Forelimb muscle (tissue), 1 donor: ENCODE measurements at regions not wholly inside any gene's neighbourhood (a gene's known extent, or its start where the extent isn't known, plus 50 kb on each side); places are given as distances from the start of the nearest gene placed in this dataset.
"Not testable (repeated sequence)": the region's sequence is repeated elsewhere in the genome, so short reads cannot be mapped to it uniquely, and the experiment has no call there.

Source experiments
- DNase-seq: peaks from one replicate; pipeline ENCODE4 v3.0.0-alpha.2; 2013; ENCODE audit warnings: low read depth

DNA sequence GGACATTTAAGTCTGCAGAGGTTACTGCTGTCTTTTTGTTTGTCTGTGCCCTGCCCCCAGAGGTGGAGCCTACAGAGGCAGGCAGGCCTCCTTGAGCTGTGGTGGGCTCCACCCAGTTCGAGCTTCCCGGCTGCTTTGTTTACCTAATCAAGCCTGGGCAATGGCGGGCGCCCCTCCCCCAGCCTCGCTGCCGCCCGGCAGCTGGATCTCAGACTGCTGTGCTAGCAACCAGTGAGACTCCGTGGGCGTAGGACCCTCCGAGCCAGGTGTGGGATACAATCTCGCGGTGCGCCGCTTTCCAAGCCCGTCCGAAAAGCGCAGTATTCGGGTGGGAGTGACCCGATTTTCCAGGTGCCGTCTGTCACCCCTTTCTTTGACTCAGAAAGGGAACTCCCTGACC lies 198.4 kb upstream of the FERMT1 start:
- not testable (repeated sequence) for DNase-seq

GRCh38 chr20:6311841-6312655 lies 189.2 kb upstream of the FERMT1 start:
- no peak for DNase-seq

- no peak for DNase-seq
These were observed 188.3 kb upstream of the FERMT1 start for GRCh38 chr20:6311097-6311496.

DNA sequence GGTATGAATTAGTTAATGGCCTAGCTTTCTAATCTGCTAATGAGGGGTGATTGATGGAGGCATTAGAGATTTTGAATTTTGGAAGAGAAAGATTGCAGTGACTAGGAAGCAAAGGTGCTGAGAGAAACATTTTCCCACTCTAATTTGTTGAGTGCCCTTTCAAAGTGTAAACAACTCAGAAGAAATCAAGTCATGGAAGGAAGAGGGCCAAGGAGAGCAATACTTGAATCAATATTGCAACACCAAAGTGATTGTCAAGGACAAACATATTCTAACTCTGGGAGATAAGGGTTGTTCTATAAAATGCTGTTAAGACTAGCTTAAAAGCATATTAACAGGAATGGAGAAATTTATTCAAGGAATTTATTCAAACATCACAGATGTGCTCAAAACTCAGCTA lies 182.7 kb upstream of the FERMT1 start:
- no peak for DNase-seq

DNA sequence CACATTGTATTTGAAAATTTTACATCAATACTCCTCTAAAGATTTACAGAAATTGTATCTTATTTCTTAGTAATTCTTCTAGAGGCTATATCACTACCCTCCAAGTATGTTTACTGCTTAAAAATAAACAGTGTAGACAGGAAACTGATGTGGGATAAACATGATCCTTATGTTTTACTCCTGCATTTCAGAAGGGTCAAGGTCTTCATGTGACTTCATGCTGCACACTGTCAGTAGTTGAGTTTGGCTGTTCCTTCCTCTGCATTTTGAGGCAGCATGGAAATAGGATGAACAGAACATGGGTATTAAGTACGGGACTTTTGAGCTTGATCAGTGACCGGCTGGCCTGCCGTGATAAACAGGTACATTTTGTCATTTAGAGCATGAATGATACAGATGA lies 179.2 kb upstream of the FERMT1 start:
- DNase-seq: no peak

GRCh38 chr20:6299456-6299855 lies 176.6 kb upstream of the FERMT1 start:
- DNase-seq: no peak

DNA sequence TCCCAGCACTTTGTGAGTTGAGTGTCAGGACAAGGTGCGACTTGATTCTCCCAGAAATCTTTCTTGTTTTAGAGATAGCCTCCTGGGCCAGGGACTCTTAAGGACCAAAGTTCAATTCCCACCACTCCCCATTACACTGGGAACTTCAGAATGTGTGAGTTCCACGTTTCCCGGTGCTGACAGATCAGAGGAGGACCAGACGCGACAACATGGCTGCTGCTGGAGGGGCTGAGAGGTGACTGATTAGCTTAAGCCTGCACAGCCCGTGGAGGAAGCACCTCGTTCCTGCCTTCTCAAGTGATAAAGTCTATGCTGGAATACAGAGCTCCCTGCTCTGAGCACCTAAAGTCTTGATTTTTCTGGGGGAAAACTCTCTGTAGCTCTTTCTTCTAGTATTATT lies 175.2 kb upstream of the FERMT1 start:
- DNase-seq: no peak

DNA sequence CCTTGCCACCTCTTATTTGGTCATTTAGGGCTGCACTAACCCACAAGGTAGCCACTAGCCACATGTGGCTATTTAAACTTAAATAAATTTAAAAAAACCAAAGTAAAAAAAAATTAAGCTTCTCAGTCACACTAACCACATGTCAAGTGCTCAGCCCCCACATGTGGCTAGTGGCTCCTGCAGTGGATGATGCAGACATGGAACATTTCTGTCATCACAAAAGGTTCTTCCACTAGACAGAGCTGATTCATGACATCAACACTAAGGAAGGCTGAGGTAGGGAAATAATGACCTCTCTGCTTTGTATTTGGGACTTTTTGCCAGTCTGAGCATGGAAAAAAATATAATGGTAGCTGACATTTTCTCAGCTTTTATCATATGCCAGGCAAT lies 173.0 kb upstream of the FERMT1 start:
- no peak for DNase-seq

- DNase-seq: no peak
These were observed 172.5 kb upstream of the FERMT1 start for GRCh38 chr20:6295127-6295866.

DNA sequence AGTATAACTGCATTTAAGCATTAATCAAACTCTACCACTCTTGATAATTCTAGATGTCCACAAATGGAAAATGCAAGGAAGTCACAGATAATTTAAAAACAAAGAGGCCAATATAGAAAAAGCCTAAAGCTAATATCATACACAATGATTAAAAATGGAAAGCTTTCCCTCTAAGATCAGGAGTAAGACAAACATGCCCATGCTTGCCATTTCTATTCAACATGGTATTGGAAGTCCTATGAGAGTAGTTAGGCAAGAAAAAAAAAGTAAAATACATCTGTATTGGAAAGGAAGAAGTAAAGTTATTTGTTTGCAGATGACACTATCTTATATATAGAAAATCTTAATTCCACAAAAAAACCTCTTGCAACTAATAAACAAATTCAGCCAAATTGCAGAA lies 164.6 kb upstream of the FERMT1 start:
- DNase-seq: no peak

GRCh38 chr20:6282642-6283041 lies 159.8 kb upstream of the FERMT1 start:
- no peak for DNase-seq

GRCh38 chr20:6277661-6278240 lies 154.9 kb upstream of the FERMT1 start:
- no peak for DNase-seq

- DNase-seq: not testable (repeated sequence)
These were observed 147.6 kb upstream of the FERMT1 start for GRCh38 chr20:6270404-6270803.

DNA sequence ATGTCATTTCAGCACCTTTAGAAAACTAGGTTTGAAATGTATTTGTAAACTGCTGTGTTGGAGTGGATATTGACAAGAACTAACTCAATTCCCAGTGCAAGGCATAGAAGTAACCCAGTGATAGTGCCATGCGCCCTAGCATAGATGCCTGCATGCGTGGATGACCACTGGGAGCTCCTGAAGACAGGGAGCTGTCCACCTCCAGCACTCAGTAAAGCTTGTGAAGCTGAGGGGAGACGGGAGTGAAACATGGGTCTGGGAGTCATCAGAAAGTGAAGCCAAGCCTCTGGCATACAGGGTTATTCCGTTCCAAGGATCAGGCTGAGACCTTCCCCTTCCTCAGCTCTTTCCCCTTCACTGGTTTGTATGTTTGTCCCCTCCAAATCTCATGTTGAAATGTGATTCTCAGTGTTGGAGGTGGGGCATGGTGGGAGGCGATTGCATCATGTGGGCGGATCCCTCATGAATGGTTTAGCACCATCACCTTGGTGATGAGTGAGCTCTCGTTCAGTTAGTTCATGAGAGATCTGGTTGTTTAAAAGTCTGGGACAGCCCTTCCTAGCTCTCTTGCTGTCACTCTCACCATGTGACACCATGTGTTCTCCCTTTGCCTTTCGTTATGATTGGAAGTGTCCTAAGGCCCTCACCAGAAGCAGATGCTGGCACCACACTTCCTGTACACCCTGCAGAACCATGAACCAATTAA lies 146.5 kb upstream of the FERMT1 start:
- DNase-seq: no peak

DNA sequence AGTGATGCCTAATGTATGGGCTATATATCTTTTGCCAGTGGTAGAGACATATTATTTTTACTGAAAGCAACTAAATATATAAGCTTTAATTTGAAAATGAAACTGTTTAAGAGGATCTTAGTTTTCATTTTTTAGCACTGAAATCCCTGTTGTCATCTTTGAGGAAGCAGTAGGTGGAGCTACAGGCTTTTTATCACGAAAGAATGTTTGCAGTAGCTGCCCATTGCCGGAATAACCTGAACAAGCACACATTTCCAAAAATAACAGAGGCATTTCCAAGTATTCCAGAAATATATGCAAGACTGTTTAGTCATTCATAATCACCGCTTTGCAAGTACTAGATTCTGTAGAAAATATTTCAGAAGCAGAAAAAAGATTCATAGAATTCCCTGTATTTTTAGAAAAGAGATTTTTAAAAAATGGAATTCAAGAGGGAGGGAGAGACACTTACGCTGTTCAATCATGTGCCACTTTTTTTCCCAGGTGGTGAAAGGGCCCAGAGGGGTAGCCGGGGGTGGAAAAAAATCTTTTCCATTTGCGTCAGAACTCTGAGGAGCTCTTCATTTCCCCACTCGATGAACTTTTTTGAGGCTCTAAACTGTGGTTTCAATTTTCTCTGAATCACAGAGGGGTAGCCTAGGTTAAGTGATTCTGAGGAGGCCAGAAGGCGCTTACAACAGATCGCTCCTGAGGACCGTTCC lies 142.5 kb upstream of the FERMT1 start:
- DNase-seq: peak; percentile 31

GRCh38 chr20:6253396-6253795 lies 130.6 kb upstream of the FERMT1 start:
- DNase-seq: no peak

DNA sequence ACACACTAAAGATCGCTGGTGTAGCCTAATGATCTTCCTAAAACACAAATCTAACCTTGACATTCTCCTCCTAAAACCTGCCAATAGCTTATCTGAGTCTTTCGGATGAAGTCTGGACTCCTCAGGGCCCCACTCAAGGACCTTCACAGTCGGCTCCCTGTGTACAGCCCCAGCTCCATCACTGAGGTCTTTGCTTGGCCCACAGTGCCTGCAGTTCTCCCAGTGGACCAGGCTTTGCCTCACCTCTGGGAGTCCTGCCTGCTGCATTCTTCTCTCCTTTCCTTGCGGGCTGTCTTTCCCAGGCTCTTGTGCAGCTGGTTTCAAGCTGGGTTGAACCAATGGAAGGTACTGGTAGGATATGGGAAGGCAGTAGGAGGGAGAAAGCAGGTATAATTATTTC lies 122.6 kb upstream of the FERMT1 start:
- DNase-seq: no peak

- DNase-seq: no peak
These were observed 118.8 kb upstream of the FERMT1 start for GRCh38 chr20:6241591-6241990.

DNA sequence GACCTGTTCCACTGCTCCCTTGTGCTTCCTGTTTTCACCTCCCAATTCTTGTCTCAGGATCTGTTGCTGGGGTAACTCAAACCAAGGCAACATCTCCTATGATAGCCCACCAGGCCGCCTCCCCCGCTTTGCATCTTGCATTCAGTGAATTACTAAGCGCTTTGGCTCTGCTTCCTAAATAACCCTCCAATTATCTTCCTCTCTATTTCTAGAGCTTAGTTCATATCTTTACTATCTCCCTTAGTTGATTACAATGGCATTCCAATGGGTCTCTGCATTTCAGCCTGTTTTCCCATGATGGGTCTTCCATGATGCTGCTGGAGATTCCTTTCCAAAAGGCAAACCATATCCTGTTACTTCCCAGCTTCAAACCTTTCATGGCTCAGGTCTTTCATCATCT lies 117.2 kb upstream of the FERMT1 start:
- no peak for DNase-seq

DNA sequence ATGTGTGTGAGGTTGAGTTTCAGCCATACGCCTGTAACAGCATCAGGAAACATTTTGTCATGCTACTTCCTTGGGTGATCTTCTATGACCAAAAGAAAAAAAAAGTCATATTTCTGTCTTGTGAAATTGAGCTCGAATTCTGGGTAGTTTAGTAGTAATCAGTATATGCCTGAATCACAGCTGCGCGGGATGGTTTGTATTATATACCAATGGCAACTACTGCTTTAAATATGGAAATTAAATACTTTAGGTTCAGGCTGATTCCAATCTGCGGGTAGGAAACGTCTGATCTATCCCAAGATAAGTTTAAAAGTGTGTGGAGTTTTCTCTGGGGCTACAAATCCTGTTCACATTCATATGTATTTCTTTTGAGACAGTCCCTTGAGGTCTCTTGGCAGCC lies 115.6 kb upstream of the FERMT1 start:
- DNase-seq: no peak

- no peak for DNase-seq
These were observed 112.7 kb upstream of the FERMT1 start for GRCh38 chr20:6235510-6235909.

GRCh38 chr20:6232436-6232835 lies 109.6 kb upstream of the FERMT1 start:
- no peak for DNase-seq
